HG03025 (cell line): ENCODE measurements at regions not wholly inside any gene's neighbourhood (a gene's known extent, or its start where the extent isn't known, plus 50 kb on each side); places are given as distances from the start of the nearest gene placed in this dataset.
"Not testable (repeated sequence)": the region's sequence is repeated elsewhere in the genome, so short reads cannot be mapped to it uniquely, and the experiment has no call there.

Source experiments
- ATAC-seq: cut with Tn5 transposase; IDR thresholded peaks from one replicate; pipeline ENCODE4 v1.9.1; 2021; ENCODE audit warnings: mild to moderate bottlenecking, moderate library complexity; ENCODE audit not compliant: unreplicated experiment, low FRiP score

GRCh38 chr12:63415357-63415756, 252.9 kb downstream of the DPY19L2 start:
- no peak for ATAC-seq

DNA sequence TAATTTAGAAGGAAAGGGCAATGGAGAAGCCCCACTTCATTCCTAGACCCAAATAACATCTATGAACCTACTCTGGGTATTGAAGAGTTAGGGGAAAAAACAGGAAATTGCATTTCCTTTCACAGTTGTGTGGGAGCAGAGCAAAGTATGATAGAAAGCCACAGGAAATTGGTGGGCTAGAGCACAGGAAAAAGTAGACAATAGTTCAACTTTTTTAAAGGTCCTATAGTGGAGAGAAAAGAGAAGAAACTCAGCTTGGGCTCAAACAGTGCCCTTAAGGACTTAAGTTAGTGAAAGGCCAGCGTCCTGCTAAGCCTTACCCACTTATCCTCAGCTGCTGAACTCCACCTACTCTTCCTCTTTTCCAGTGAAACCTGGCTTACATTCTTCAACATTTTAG, 258.1 kb downstream of the DPY19L2 start:
- no peak for ATAC-seq

GRCh38 chr12:63406781-63407180, 255.8 kb upstream of the AVPR1A start:
- no peak for ATAC-seq

- no peak for ATAC-seq
Measured at GRCh38 chr12:63404611-63405010, 253.6 kb upstream of the AVPR1A start.

- ATAC-seq, result no peak
Measured at GRCh38 chr12:63403256-63403655, 252.3 kb upstream of the AVPR1A start.

DNA sequence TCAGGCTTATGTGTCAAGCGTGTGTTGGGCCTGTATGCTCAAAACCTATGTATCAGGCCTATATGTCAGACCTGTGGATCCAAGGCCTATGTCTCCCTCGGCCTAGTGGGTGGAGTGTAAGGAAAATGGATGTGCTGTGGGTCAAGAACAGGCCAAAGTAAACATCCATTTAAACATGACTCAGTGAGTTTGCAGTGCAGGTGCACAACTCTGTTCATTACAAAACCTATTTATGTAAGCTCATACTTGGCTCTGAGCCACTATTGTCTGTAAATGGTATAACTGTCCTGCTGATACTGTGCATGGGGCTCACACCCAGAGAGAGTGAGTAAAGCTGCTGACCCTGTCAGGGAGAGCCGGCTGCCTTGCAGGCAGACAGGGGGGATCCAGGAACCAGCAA, 249.7 kb upstream of the AVPR1A start:
- no peak for ATAC-seq

- no peak for ATAC-seq
Measured at GRCh38 chr12:63400318-63400717, 249.3 kb upstream of the AVPR1A start.

DNA sequence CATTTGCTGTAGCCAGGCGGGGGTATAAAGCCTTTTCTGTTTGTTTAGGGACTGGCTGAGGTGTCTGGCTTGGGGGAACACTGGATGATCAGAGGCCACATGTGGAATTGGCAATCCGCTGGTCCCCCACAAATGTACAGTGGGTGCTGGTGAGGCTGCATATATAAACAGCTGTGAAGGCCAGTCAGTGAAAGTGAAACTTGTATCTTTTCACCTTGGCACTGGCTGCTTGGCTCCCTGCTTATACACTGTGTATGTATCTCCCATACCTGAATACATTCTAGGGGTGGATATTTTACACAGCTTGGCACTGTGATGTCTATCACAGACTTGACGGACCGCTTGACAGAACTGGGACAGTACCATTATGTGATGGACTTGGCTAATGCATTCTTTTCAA, 246.8 kb upstream of the AVPR1A start:
- no peak for ATAC-seq

DNA sequence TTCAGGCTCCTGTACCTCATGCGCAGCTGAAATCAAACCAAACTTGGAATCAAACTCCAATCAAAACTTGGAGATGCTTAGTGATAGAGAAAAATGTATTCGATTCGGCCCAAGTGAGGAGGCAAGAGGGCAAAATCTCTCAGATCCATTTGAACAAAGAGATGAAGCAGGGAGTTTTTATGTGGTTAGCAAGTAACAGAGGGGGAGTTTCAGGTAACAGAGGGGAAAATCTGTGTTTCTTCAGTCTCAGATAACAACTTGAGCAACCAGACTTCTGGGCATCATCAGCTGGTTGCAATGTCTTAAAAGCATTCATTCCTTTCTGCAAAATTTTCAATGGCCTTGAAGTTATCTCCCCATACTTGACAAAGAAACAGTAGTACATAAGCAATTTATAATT, 245.1 kb upstream of the AVPR1A start:
- ATAC-seq, result no peak

- ATAC-seq, result no peak
Measured at GRCh38 chr12:63394983-63395382, 244.0 kb upstream of the AVPR1A start.

GRCh38 chr12:63394349-63394748, 243.3 kb upstream of the AVPR1A start:
- no peak for ATAC-seq

DNA sequence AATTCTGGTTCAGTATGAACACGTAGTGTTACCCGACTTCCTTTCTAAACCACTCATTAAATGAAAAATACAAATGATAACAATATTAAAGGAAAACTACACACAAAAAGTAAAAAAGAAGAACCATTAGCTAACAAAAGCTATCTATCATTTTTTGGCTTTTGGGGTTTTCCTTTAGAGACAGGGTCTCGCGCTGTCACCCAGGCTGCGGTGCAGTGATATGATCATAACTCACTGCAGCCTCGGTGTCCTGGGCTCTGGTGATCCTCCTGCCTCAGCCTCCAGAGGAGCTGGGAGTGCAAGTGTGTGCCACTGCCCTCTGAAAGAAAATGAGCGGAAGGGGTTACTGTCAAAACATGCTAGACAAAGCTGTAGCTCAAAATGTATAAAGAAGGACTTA, 238.2 kb upstream of the AVPR1A start:
- ATAC-seq, result no peak

DNA sequence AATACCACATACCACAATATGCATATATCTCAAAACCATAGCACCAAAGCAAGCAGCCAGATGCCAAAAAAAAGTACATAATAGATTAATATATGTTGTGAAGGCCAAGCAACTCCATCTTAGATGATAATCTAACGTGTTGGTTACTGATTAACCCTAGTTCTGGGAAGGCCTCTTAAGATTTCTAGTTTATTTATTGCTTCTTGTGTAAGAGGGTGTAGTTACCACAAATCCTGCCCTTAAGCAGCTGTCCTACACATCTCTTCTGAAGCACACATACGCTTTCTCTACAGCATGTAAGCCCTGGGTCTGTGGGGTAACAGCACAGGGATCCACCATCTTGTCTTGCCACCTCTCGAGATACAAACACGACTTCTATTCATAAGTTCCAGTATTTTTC, 236.8 kb upstream of the AVPR1A start:
- no peak for ATAC-seq

GRCh38 chr12:63382930-63383329, 231.9 kb upstream of the AVPR1A start:
- ATAC-seq, result no peak

DNA sequence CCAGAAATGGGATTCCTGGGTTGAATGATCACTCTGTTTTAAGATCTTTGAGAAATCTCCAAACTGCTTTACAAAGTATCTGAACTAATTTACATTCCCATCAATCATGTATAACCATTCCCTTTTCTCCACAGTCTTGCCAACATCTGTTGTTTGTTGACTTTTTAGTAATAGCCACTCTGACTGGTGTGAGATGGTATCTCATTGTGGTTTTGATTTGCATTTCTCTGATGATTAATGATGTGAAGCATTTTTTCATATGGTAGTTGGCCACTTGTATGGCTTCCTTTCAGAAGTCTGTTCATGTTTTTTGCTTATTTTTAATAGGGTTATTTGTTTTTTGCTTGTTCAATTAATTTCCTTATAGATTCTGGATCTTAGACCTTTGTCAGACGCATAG, 211.8 kb upstream of the AVPR1A start:
- no peak for ATAC-seq

GRCh38 chr12:63362166-63362565, 211.2 kb upstream of the AVPR1A start:
- ATAC-seq, result no peak

GRCh38 chr12:63354969-63355368, 204.0 kb upstream of the AVPR1A start:
- ATAC-seq, result no peak

DNA sequence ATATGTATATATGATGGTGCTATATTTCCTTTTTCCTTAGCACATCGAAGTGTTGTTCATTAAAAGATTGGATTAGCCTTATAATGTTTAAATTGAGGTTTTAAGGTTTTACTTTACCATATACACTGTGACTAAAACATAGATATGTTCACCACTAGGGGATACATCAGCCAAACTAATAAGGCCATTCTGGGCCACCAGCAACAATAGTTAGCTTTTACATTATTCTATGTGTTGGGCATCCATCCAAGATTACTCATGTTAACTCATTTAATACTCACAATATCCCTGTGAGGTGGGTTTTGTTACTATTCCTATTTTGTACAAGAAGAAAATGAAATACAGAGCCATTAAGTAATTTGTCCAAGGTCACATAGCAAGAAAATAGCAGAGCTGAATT, 202.6 kb upstream of the AVPR1A start:
- ATAC-seq, result no peak

DNA sequence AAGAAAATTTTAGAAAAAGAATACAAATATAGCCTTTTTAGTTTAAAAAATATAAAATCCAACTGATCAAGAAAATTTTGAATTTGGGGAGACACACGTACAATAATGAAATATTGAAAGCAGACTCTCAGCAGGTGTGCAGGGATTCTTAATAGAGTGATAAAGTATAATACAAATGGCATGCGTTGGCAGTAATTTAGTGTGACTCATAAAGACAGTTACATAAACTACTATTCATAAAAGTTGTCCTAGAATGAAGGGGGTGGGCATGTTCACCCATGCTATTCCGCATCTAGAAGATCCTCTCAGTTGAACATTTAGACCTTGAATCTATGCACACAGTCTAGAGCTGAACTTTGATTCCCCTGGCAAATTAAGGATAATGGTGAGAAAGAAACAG, 200.4 kb upstream of the AVPR1A start:
- ATAC-seq, result no peak

DNA sequence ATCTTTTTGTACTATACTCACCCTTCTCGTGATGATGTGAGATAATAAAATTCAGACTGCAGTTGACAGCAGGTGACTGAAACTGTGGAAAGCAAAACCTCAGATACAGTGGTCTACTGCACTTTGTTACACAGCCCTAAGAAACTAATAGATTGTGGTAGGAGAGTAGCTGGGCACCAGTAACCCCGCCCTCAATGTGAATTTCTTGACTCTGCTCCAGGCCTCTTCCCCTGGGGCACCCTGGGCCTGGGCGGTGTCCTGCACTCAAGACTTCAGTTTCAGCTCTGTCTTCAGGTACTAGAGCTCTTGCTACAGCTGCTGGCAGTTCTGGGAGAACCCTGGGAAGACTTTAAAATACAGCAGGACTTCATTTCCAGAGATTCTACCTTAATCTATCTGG, 197.6 kb upstream of the AVPR1A start:
- ATAC-seq, result no peak

DNA sequence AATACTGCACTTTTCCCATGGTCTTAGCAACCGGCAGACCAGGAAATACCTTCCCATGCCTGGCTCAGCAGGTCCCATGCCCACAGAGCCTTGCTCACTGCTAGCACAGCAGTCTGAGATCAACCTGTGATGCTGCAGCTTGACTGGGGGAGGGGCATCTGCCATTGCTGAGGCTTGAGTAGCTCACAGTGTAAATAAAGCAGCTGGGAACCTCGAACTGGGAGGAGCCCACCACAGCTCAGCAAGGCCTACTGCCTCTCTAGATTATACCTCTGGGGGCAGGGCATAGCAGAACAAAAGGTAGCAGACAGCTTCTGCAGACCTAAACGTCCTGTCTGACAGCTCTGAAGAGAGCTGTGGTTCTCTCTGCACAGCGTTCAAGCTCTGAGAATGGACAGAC, 186.2 kb upstream of the AVPR1A start:
- not testable (repeated sequence) for ATAC-seq

GRCh38 chr12:63326260-63326659, 175.3 kb upstream of the AVPR1A start:
- ATAC-seq, result no peak

DNA sequence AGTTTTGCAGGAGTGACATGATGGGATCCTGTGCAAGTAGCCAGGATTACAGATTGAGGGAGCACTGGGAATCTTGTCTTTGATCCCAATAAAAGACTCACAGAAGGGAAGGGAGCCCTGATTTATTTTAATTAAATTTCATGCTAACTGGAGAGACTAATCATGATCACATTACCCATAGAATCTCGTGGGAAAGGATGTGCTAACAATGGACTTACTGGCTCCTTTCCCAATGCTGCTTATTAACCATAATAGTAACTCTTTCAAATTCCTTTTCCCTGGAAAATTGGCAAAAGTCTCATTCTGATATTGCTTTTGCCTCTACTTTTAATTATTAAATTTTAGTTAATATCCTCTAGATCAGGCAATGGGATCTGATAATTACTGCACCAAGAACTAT, 174.8 kb upstream of the AVPR1A start:
- ATAC-seq, result no peak

GRCh38 chr12:63323942-63324341, 172.9 kb upstream of the AVPR1A start:
- no peak for ATAC-seq
